ENCODE measurements at regions not wholly inside any gene's neighbourhood (a gene's known extent, or its start where the extent isn't known, plus 50 kb on each side); places are given as distances from the start of the nearest gene placed in this dataset.
"Not testable (repeated sequence)": the region's sequence is repeated elsewhere in the genome, so short reads cannot be mapped to it uniquely, and the experiment has no call there.

DNA sequence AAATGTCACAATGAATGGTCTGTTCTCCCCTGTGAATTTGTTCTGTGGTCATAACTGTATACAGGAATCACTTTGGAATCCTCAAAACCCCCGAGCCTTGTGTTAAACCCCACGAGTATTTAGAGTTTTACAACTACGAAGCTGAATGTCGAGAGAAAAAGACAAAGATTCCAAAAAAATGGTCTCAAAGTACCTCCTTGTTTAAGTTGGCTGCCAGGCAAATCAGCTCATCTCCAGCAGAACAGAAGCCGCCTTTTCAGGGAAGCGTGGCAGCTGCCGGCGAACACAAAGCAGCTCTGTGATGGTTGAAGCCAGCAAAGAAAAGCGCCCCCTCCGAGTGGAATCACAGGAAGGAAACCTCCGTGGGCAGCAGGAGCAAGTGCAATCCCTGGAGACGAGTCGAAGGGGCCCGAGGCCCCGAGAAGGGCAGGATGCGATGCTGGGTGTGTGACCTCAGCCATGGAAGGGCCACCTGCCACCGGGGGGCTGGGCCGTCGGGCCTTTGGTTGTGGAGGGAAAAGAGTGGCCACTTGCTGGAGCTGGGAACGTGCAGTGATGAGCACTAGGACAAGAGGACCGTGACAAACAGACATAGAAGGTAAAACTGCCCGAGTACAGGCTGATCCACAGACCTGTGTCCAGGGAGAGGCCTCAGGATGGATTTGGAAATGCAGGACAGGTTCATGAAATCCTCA lies 706.4 kb downstream of the SEMA5A start:
- TF ChIP-seq, protein P1, sequence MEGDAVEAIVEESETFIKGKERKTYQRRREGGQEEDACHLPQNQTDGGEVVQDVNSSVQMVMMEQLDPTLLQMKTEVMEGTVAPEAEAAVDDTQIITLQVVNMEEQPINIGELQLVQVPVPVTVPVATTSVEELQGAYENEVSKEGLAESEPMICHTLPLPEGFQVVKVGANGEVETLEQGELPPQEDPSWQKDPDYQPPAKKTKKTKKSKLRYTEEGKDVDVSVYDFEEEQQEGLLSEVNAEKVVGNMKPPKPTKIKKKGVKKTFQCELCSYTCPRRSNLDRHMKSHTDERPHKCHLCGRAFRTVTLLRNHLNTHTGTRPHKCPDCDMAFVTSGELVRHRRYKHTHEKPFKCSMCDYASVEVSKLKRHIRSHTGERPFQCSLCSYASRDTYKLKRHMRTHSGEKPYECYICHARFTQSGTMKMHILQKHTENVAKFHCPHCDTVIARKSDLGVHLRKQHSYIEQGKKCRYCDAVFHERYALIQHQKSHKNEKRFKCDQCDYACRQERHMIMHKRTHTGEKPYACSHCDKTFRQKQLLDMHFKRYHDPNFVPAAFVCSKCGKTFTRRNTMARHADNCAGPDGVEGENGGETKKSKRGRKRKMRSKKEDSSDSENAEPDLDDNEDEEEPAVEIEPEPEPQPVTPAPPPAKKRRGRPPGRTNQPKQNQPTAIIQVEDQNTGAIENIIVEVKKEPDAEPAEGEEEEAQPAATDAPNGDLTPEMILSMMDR (IDR thresholded peaks at IDR 0.05): no peak

DNA sequence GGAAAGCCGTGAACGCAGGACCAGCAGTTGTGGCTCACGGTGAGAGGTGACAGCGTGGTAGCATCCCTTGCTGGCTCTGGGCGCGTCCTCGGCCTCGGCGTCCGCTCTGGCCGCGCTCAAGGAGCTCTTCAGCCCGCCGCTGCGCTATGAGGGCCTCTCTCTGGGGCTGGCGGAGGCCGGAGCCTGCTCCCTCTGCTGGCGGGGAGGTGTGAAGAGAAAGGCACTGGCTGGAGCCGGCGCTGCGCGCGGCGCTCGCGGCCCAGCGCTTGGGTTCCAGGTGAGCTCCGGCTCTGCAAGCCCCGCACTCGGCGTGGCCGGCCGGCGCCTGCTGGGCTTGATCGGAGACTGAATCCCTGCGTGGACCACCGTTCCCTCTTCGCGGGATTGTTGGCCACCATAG lies 705.6 kb downstream of the SEMA5A start:
- H3K4me3 ChIP-seq: no peak overlapping the region
- H3K4me1 ChIP-seq: no peaks in the 10 kb centered on the region
- H3K27ac ChIP-seq: no peak overlapping the region
- no peaks in the 10 kb centered on the region for H3K9me3 ChIP-seq
- H3K27me3 ChIP-seq: no peaks in the 10 kb centered on the region
- H3K36me3 ChIP-seq: no peaks in the 10 kb centered on the region
- TF ChIP-seq, protein P1 (IDR thresholded peaks at IDR 0.05): no peak
- intact Hi-C loops (cut with DNase I; ENCODE audit: low total_unique reads): no loop called here
- no peak for DNase-seq

More for the DNA sequence above, 706.4 kb downstream of the SEMA5A start:
- Histone ChIP-seq H3K27ac (no peak overlapping the region), H3K4me3 (no peak overlapping the region), H3K9me3 (no peaks in the 10 kb centered on the region), H3K4me1 (no peaks in the 10 kb centered on the region), H3K27me3 (no peaks in the 10 kb centered on the region), H3K36me3 (no peaks in the 10 kb centered on the region)
- intact Hi-C loops (cut with DNase I; ENCODE audit: low total_unique reads): no loop called here
- no peak for DNase-seq

DNA sequence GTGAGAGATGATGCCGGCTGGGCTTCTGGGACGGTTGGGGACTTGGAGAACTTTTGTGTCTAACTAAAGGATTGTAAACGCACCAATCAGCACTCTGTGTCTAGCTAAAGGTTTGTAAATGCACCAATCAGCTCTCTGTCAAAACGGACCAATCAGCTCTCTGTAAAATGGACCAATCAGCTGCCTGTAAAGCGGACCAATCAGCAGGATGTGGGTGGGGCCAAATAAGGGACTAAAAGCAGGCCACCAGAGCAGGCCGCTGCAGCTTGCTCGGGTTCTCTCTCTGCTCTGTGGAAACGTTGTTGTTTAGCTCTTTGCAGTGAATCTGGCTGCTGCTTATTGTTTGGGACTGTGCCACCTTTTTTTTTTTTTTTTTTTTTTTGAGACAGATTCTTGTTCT lies 705.1 kb downstream of the SEMA5A start:
- H3K27ac ChIP-seq: not testable (repeated sequence)

DNA sequence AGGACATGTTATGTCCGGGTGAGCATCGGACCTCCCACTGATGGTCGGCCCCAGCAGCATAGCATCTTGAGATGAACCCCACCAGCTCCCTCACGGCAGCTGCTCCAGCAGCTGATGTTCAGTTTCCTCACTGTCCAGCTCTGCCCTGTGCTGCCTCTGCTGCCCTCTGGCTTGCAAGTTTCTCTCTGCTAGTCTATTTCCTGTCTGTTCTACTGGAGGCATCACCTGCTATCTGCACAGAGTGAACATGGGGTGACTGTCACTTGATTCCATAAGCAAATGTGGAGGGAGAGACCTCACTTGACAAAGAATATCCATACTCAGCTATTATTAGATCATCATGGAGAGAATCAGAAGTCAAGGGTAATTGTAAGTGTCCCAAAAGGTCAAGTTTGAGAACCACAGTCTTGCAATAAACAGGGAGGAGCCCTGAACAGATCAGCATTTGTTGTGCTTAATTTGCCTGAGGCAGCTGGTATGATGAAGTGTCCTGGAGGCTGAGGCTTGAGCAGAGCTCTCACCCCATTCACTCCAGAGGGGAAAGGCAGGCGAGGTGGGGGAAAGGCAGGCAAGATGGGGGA lies 702.8 kb downstream of the SEMA5A start:
- no peak overlapping the region for H3K27ac ChIP-seq
- no peaks in the 10 kb centered on the region for H3K4me1 ChIP-seq
- H3K27me3 ChIP-seq: no peaks in the 10 kb centered on the region
- DNase-seq: no peak
- TF ChIP-seq, protein P1 (IDR thresholded peaks at IDR 0.05): no peak
- intact Hi-C loops (cut with DNase I; ENCODE audit: low total_unique reads): no loop called here
- no peaks in the 10 kb centered on the region for H3K9me3 ChIP-seq
- H3K36me3 ChIP-seq: no peaks in the 10 kb centered on the region
- no peak overlapping the region for H3K4me3 ChIP-seq

More for the DNA sequence above, 705.1 kb downstream of the SEMA5A start:
- H3K9me3 ChIP-seq; H3K36me3 ChIP-seq; H3K27me3 ChIP-seq; DNase-seq; H3K4me3 ChIP-seq; intact Hi-C loops (cut with DNase I; ENCODE audit: low total_unique reads); H3K4me1 ChIP-seq: not testable (repeated sequence)

DNA sequence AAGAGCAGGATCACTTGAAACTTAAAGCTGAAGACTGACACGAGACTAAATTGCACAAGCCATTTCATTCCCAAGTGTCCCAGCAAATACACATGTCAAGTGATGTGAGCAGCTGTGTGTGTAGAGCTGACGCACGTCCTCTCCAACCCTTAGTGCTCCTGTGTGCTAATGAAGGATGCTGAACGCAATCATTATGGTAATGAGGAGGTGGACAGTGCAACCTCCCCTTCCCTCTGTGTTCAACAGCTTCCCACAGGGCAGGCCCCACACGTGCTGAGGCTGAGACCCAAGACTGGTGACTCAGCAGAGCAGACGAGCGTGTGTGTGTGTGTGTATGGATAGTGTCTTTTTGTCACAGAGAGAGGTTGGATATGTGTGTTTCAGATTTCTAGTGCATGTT lies 702.1 kb downstream of the SEMA5A start:
- no peak for DNase-seq
- no peaks in the 10 kb centered on the region for H3K9me3 ChIP-seq
- H3K27me3 ChIP-seq: no peaks in the 10 kb centered on the region
- H3K36me3 ChIP-seq: no peaks in the 10 kb centered on the region
- H3K4me3 ChIP-seq: no peak overlapping the region
- H3K4me1 ChIP-seq: no peaks in the 10 kb centered on the region
- TF ChIP-seq, protein P1 (IDR thresholded peaks at IDR 0.05): no peak
- no peak overlapping the region for H3K27ac ChIP-seq
- intact Hi-C loops (cut with DNase I; ENCODE audit: low total_unique reads): no loop called here

DNA sequence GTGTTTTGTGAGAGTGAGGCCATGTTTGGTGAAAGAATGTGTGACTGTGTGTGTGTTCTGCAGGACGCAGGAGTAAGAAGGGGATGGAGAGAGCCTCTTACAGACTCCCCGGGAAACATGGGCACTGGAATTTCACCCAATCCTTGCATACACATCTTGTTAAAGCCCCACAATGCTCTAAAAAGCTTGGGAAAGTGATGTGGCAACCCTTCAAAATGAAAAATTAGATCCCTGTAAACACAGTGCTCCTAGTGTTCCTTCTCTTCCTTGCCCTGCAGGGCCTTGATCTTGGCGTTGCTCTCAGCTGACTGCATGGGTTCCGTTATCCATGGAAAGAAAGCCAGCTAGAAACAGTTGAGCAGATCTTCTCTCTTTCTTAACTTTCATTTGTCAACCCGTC lies 701.7 kb downstream of the SEMA5A start:
- intact Hi-C loops (cut with DNase I; ENCODE audit: low total_unique reads): no loop called here
- Histone ChIP-seq H3K27me3 (no peaks in the 10 kb centered on the region), H3K27ac (no peak overlapping the region), H3K4me1 (no peaks in the 10 kb centered on the region), H3K36me3 (no peaks in the 10 kb centered on the region), H3K9me3 (no peaks in the 10 kb centered on the region), H3K4me3 (no peak overlapping the region)
- TF ChIP-seq, protein P1 (IDR thresholded peaks at IDR 0.05): no peak
- no peak for DNase-seq

All from tibial artery (tissue), 4 donors.